GM18505 (cell line): ENCODE measurements at regions not wholly inside any gene's neighbourhood (a gene's known extent, or its start where the extent isn't known, plus 50 kb on each side); places are given as distances from the start of the nearest gene placed in this dataset.

Experiments used
- ATAC-seq: cut with Tn5 transposase; IDR thresholded peaks from one replicate; pipeline ENCODE4 v1.9.1; 2021; ENCODE audit not compliant: unreplicated experiment
- POLR2A ChIP-seq: IDR thresholded peaks from 4 replicates; pipeline ENCODE4 v1.6.1; 2011; ENCODE audit warnings: borderline replicate concordance; ENCODE audit not compliant: insufficient read depth, insufficient read length; ENCODE audit errors: extremely low read depth

GRCh38 chr1:10861822-10862221 lies 65.4 kb upstream of the CASZ1 start:
- ATAC-seq = no peak
- TF ChIP-seq POLR2A = no peak

- no peak for ATAC-seq
- TF ChIP-seq POLR2A = no peak
Observed at GRCh38 chr1:10862743-10863335, 66.4 kb upstream of the CASZ1 start.

- no peak for ATAC-seq
Observed at GRCh38 chr1:10863886-10864285, 67.4 kb upstream of the CASZ1 start.

GRCh38 chr1:10864776-10865175 lies 68.3 kb upstream of the CASZ1 start:
- TF ChIP-seq POLR2A = no peak
- no peak for ATAC-seq

More at GRCh38 chr1:10863886-10864285, 67.4 kb upstream of the CASZ1 start:
- TF ChIP-seq POLR2A = no peak

GRCh38 chr1:10865518-10866320 lies 69.3 kb upstream of the CASZ1 start:
- no peak for ATAC-seq
- TF ChIP-seq POLR2A = no peak

- no peak for TF ChIP-seq POLR2A
Observed at GRCh38 chr1:10866321-10867093, 70.1 kb upstream of the CASZ1 start.

GRCh38 chr1:10867138-10867721 lies 70.8 kb upstream of the CASZ1 start:
- no peak for TF ChIP-seq POLR2A
- no peak for ATAC-seq

More at GRCh38 chr1:10866321-10867093, 70.1 kb upstream of the CASZ1 start:
- ATAC-seq = no peak

GRCh38 chr1:10867914-10868598 lies 71.6 kb upstream of the CASZ1 start:
- TF ChIP-seq POLR2A = no peak
- ATAC-seq = no peak

GRCh38 chr1:10868599-10868965 lies 72.1 kb upstream of the CASZ1 start:
- no peak for TF ChIP-seq POLR2A
- ATAC-seq = no peak

- TF ChIP-seq POLR2A = no peak
- ATAC-seq = no peak
Observed at GRCh38 chr1:10869933-10870332, 73.5 kb upstream of the CASZ1 start.

GRCh38 chr1:10870493-10871096 lies 74.1 kb upstream of the CASZ1 start:
- no peak for ATAC-seq
- no peak for TF ChIP-seq POLR2A

GRCh38 chr1:10873189-10873588 lies 76.7 kb upstream of the CASZ1 start:
- TF ChIP-seq POLR2A = no peak
- ATAC-seq = no peak
